NCI-H1048 (cell line): ENCODE measurements at regions not wholly inside any gene's neighbourhood (a gene's known extent, or its start where the extent isn't known, plus 50 kb on each side); places are given as distances from the start of the nearest gene placed in this dataset.

Source experiments
- DNase-seq: peaks from one replicate; lab custom pipeline; 2025; lab: John Stamatoyannopoulos, UW

GRCh38 chr1:38394303-38394702 lies 347.7 kb upstream of the POU3F1 start:
- DNase-seq: no peak

DNA sequence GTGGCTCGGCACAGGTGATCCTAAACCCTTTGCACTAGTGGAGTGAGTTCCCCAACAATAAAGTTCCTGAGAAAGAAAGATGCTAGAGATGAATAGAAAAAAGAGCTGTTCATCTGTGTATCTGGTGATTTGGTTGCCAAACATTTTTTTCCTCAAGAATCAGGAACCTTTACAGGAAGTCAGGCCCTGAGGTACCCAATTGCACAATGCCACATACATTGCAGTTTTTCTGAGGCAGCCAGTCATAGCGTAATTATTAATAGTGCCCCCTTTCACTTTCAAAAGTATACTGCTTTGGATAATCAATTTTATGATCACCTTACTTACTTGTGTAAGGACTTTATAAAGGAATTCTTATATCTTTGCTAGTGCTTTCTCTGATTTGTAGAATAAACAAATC lies 346.3 kb upstream of the POU3F1 start:
- DNase-seq: no peak

- DNase-seq: no peak
Observed at GRCh38 chr1:38381256-38381655, 334.7 kb upstream of the POU3F1 start.

GRCh38 chr1:38376577-38376976 lies 330.0 kb upstream of the POU3F1 start:
- DNase-seq: no peak

DNA sequence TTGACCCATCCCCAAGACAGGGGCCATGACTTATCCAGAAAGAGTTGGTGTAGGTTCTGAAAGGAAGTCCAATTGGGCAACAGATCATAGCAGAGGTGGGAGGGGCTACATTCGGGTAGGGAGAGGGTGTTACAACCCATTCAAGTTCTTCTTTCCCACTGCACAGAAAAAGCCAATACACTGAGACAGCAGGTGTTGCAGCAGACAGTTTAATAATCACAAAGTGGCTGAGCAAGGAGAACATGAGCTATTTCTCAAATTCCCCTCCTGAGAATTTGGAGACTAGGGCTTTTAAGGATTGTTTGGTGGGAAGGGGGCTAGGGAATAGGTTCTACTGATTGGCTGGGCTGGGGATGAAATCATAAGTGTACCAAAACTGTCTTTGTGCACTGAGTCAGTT lies 328.4 kb upstream of the POU3F1 start:
- DNase-seq: no peak

- no peak for DNase-seq
Observed at GRCh38 chr1:38371505-38371844, 324.9 kb upstream of the POU3F1 start.

- DNase-seq: no peak
Observed at GRCh38 chr1:38370716-38371504, 324.3 kb upstream of the POU3F1 start.

- no peak for DNase-seq
Observed at GRCh38 chr1:38365242-38365641, 318.6 kb upstream of the POU3F1 start.

- DNase-seq: no peak
Observed at GRCh38 chr1:38361566-38361965, 315.0 kb upstream of the POU3F1 start.

GRCh38 chr1:38360807-38361206 lies 314.2 kb upstream of the POU3F1 start:
- no peak for DNase-seq

DNA sequence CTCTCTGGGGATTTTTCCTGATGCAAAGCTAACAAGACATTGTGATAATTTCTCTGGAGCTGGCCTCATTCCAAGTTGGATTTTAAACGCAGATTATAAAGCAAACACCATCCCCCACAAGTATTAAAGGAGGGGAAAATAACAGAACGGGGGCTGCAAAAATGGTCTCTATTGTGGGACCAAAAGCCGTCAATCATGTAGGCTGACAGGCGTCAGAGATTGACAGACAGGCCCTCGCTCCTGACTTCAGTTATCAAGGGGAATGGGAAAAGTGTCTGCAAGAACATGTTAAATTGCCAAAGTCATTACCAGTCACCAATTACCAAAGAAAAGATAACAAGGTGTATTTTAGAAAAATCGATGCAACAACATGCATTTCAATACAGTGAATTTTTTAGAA lies 307.4 kb upstream of the POU3F1 start:
- DNase-seq: no peak

- DNase-seq: no peak
Observed at GRCh38 chr1:38352869-38353268, 306.3 kb upstream of the POU3F1 start.

GRCh38 chr1:38347446-38348175 lies 301.0 kb upstream of the POU3F1 start:
- no peak for DNase-seq

DNA sequence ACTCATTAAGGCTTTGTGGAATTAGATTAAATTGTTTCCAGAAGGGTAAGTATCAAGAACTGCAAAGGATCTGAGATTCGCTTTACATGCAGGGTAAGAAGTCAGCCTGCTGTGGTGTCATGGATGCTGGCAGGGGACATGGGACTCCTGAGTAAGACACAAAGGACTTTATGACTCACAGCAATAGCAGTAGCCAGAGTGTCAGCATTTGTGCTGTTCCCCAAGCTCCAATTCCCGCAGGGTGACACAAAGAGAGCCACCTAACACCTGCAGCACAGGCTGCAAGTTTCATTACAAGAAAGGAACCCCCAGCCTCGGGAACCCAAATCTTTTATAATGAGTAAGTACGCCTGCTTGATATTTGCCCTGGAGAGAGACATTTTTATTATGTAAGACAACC lies 298.1 kb upstream of the POU3F1 start:
- no peak for DNase-seq

GRCh38 chr1:38341694-38342093 lies 295.1 kb upstream of the POU3F1 start:
- no peak for DNase-seq

DNA sequence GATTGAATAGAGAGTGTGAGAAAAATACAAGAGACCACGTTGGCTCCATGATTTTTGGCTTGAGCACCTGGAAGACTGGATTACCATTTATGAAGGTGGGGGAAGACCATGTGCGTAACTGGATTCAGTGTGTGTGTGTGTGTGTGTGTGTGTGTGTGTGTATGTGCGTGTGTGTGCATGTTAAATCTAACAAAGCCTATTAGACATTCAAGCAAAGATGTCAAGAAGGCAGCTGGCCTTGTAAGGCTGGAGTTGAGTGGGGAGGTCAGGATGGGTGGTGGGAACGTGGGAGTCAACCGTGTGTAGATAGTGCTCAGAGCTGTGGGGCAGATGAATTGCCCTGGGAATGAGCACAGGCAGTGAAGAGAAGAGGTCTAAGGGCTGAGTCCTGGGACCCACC lies 293.8 kb upstream of the POU3F1 start:
- DNase-seq: no peak

DNA sequence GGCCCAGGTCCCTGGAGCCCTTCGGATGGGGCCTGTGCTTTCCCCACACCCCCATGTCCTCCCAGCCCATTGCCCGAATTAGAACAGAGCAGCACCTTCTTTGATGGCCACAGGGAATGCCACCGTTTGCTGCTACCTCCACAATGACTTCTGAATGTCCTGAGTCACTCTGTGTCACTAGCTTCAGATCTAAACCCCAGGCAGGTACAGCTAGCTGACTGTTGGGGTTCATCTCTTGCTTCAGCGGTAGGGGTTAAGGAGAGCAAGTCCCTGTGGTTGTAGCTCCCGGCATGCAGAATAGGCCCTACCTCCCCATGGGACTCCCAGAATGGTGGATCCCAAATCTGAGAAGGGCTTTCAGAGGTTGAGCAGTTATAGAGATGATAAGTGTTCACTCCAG lies 291.1 kb upstream of the POU3F1 start:
- DNase-seq: no peak

GRCh38 chr1:38336961-38337360 lies 290.4 kb upstream of the POU3F1 start:
- no peak for DNase-seq

- no peak for DNase-seq
Observed at GRCh38 chr1:38336301-38336923, 289.8 kb upstream of the POU3F1 start.

GRCh38 chr1:38334930-38335592 lies 288.5 kb upstream of the POU3F1 start:
- DNase-seq: no peak

DNA sequence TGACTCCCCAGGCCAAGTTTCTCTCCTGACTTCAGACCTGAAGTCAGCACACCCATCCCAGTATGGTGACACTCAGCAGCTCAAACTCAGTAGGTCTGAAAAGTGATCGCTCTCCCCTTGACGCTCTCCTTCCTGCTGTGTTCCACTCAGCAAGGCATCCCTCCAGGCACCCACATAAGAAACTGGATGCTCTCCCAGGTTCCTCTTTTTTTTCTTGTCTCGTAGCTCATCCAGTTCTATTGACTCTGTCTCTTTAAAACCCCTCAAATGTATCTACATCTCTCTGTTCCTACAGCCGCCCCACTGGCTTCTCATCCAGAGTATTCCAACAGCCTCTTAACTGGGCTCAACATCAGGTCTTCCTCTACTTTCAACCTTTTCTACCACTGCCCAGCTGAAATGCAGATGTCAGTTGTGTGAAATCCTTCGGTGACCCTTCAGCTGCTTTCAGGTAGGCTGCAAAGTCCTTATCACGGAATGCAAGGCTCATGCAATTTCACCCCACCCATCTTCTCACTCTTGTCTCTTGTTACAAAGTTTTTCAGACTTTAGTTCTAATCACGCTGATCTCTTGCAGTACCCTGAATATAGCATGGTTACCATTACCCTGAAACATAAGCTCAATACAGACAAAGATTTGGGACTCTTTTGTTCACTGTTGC lies 286.2 kb upstream of the POU3F1 start:
- DNase-seq: no peak

DNA sequence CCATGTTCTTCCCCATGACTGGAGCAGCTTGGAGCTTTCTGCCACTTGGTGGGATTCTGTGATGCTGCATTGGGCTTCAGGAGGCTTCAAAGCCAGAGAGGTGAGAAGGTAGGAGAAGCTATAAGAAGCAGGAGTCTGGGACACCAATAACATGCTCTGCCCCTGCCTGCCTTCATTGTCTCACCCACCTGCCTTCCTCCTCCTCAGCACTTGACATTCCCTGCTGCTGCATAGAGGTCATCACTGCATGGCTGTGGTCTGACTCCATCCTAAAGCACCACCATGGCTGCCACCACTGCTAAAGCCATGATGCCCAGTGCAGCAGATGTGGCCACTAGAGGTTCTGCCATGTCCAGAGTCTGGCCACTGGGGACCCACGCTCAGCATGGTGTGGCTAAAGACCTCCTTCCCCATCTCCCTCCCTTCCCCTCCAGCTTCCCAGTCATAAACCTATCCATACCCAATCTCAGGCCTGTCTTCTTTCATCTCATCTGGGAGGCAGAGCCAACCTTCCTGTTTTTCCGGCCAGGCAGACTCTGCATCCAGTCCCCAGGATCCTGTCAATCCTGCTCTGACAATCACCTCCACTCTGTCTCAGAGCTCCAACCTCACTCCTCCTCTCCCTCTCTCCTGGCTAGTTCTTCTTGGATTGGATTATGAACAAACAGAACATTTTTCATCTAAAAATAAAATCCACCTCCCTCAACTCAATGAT lies 285.1 kb upstream of the POU3F1 start:
- DNase-seq: no peak
